Stimulated activated CD4-positive, alpha-beta T cell treated with anti-CD3 and anti-CD28 coated beads, Interleukin-12 subunit alpha, Interleukin-12 subunit beta, amount 100 ng/mL, for 4 hours (primary cell): ENCODE measurements at regions not wholly inside any gene's neighbourhood (a gene's known extent, or its start where the extent isn't known, plus 50 kb on each side); places are given as distances from the start of the nearest gene placed in this dataset.

Experiments used
- DNase-seq: peaks from one replicate; pipeline ENCODE4 v3.0.0-alpha.2; 2020

DNA sequence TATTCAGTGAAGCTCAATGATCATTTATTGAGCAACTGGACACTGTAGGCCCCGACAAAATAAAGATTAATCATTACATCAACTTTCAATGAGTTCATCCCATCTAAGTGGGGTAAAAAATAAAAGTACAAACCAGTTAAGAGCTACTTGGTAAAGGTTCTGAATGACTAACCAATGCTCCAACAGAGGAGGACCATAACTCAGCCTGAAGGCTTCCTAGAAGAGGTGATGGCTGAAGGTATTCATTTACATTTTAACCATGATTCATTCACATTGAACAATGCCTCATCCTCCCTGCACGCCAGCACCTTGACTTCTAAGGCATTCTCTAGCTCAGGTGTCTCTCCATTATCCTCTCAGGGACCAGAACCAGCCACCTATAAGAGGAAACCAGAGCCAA is 201.4 kb downstream of the ZNF462 start:
- DNase-seq, result no peak

- DNase-seq, result no peak
These were observed 202.6 kb downstream of the ZNF462 start for GRCh38 chr9:107065549-107065948.

DNA sequence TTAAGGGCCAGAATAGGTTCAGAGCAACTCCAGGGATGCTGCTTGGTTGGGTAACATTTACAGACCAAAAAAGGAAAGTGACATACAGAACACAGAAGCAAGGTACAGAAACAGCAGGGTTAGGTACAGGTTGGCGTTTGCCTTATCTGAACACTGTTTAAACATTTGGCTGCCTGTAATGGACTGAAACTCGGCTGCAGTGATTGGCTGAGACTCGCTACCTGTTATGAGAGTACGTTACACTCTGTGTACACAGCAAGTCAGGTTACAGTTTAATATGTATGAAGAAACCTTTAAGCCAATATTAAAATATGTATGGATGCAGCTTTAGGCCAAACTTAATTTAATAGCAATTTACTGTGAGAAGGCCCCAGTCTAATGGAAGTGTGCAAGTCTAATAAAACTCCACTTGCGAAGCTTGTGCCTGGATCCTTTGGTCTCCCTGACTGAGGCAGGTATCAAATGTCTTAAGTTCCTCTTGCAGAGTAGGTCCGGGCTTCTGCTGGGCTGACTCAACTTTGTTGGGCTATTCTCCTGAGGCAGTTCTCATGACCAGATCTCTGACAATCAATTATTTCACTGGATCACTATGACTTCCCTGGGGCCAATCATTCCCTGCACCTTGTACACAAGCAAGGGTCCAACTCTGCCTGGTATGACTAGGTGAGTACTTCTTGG is 204.9 kb downstream of the ZNF462 start:
- no peak for DNase-seq

GRCh38 chr9:107068581-107068980 is 205.6 kb downstream of the ZNF462 start:
- DNase-seq, result no peak

DNA sequence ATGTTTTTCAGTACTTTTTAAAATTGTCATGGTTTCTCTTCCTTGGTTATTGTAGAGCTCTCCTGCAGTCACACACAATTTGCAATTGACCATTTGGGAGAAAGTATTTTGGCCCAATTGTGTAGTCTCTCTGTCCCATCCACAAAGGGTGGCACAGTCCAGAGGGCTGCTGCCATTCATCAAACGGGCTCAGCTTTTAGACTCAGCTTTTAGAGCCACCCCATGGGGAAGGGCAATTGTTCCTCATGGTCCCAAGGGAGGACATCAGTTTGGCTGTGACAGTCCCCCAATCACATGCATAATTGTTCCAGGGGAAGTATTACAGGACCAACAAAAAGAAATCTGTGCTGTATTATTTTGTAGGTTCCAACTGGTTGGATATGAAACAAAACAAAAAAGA is 207.6 kb downstream of the ZNF462 start:
- no peak for DNase-seq

DNA sequence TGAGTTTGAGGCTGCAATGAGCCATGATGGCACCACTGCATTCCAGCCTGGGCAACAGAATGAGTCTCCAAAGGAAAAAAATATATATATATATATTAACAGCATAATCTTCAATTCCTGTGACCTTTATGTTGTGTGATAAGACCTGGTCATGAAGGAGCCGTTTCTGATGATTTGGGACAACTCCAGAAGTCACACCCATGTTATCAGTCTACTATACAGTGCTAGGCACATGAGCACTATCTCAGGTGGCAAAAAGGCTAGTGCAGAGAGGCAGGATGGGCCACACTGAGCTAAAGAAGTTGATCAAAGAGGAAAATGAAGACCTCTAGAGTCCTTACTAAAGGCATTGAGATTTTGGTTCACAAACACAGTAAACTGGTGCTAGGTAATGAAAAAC is 205.0 kb upstream of the RAD23B start:
- no peak for DNase-seq

- DNase-seq, result no peak
These were observed 203.5 kb upstream of the RAD23B start for GRCh38 chr9:107079589-107079988.

GRCh38 chr9:107080130-107080529 is 202.9 kb upstream of the RAD23B start:
- no peak for DNase-seq

- no peak for DNase-seq
These were observed 196.6 kb upstream of the RAD23B start for GRCh38 chr9:107086460-107086859.

GRCh38 chr9:107087222-107087621 is 195.9 kb upstream of the RAD23B start:
- no peak for DNase-seq

DNA sequence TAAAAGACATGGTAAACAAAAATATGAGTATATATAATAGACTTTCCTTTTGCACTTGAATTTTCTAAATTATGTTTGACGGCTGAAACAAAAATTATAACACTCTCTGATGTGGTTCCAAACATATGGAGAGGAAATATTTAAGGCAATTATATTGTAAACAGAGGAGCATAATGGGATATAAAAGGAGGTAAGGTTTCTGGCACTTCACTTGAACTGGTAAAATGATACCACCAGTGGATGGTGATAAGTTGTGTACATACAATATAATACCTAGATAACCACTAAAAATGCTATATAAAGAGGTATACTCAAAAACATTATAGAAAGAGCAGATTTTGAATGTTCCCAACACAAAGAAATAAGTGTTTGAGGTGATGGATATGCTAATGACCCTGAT is 192.9 kb upstream of the RAD23B start:
- no peak for DNase-seq

- no peak for DNase-seq
These were observed 189.6 kb upstream of the RAD23B start for GRCh38 chr9:107093365-107094060.

GRCh38 chr9:107094370-107094769 is 188.7 kb upstream of the RAD23B start:
- no peak for DNase-seq

- no peak for DNase-seq
These were observed 182.5 kb upstream of the RAD23B start for GRCh38 chr9:107100591-107100990.

DNA sequence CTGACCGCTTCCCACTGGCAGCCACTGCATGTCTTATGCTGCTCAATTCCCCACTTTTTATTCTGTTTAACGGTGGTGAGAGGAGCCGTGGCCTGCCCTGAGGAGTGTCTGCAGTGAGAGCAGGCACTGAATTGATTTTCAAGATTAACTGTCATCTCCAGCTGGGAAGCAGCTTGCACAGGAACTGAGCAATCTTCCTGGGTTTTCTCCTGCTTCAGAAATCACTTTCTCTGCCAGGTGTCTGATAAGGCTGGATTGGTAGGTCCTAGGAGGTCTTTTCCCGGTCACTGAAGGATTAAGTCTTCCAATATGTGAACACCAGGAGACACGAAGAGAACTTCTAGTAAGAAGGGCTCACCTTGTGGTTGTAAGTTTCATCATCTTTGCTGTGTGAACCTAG is 181.1 kb upstream of the RAD23B start:
- DNase-seq, result no peak

GRCh38 chr9:107103621-107104020 is 179.5 kb upstream of the RAD23B start:
- DNase-seq, result no peak

GRCh38 chr9:107105784-107106183 is 177.3 kb upstream of the RAD23B start:
- DNase-seq, result no peak

DNA sequence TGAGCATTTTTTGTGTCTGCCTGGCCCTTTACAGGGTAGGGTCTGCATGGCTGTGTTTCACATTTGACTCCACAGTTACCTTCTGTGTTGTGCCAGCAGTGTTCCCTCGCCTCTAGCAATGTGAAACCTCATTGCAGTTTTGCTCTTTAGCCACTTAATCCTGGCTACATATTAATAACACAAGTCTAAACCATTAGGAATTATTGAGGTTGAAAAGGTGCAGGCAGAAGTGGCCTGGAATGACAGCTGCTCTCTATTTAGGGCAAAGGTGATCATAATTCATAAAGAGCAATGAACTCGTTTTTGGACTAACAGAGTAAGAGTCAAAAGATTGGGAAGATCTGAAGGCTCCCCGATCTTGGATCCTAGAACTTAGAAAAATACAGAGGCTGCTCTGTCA is 176.7 kb upstream of the RAD23B start:
- no peak for DNase-seq

GRCh38 chr9:107108342-107109130 is 174.5 kb upstream of the RAD23B start:
- no peak for DNase-seq

DNA sequence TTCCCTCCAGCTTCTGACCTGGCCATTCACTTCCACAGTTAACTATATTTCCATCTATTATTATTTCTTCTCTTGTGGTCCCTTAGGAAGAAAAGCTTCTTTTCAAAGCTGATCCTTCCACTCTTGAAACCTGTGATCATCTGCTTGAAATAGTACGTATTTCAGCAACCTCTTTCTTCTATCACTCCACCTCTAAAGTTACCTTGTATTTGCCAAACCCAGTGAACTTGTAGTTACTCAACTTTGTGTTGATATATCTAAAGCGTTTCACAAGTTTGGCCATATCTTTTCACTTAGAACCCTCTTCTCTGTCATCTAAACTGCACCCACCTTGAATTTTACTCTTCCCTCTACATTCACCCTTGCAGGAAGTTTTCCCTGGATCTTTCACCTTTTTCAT is 173.8 kb upstream of the RAD23B start:
- no peak for DNase-seq

DNA sequence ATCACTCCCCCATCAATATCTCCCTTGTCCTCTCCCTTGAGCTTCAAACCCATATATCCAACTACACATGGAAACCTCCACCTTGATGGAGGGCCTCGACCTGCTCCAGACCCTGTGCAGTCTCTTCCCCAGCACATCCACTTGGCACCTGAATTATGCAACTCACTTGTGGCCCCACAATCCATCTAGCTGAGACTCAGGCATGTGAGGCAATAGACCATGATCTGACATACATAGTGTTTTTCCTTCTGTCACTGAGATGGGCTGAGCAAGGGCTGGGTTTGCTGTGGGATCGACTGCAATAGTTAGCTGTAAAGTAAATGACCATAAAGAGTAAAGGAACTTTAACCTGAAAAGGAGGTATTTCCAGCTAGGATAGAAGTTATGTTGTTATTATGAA is 172.9 kb upstream of the RAD23B start:
- DNase-seq, result no peak

- no peak for DNase-seq
These were observed 170.3 kb upstream of the RAD23B start for GRCh38 chr9:107112707-107113243.

- DNase-seq, result no peak
These were observed 164.0 kb upstream of the RAD23B start for GRCh38 chr9:107118863-107119624.
